HCT116 (cell line): ENCODE measurements at regions not wholly inside any gene's neighbourhood (a gene's known extent, or its start where the extent isn't known, plus 50 kb on each side); places are given as distances from the start of the nearest gene placed in this dataset.

Experiments
- ATAC-seq: fragments of 200-7000 bp; cut with Tn5 transposase; 2 replicates; pipeline ENCODE4 v1.9.1; 2020; ENCODE audit warnings: mild to moderate bottlenecking, moderate library complexity
- BruUV-seq: library from RNA; stranded (reverse); fragments of 400-500 nt; replicated peaks from 2 replicates; lab custom pipeline; 2021; lab: Mats Ljungman, UMichigan
- CTCF ChIA-PET: fragments of 300-600 bp; sonication (Branson Sonifier 250); formaldehyde crosslinking; loops from one replicate; lab custom pipeline; 2021; ENCODE audit warnings: antibody characterized with exemption; lab: Charles Lee
- POLR2A ChIA-PET: fragments of 300-600, 350-600 bp; sonication (Branson Sonifier 250); formaldehyde crosslinking; loops from one replicate; lab custom pipeline; 2021; ENCODE audit warnings: antibody characterized with exemption; lab: Charles Lee
- RAD21 ChIA-PET, 2 experiments: fragments of 300-600 bp; sonication (Branson Sonifier 250); formaldehyde crosslinking; loops; one replicate each; lab custom pipeline; 2023; ENCODE audit warnings: low total read pairs in 2 of 2; ENCODE audit not compliant: uncharacterized antibody in 2 of 2, unreplicated experiment in 2 of 2, low non-redundant PET in 1 of 2; lab: Charles Lee
- DNase-seq: peaks from one replicate; pipeline ENCODE4 v3.0.0-alpha.2; 2010; ENCODE audit warnings: low read depth, low spot score
- H2AFZ ChIP-seq: fragments of 200-600 bp; shearing (Covaris generic), sonication (generic); 2 replicates; pipeline ENCODE4 v1.6.1; 2017; ENCODE audit warnings: low read depth, mixed run types, mixed read lengths, antibody characterized with exemption, low read length; ENCODE audit not compliant: poor library complexity, severe bottlenecking
- H3K27ac ChIP-seq: 2 replicates; pipeline ENCODE4 v1.5.1; 2012; ENCODE audit warnings: low read depth, low read length
- H3K27me3 ChIP-seq: fragments of 200-600 bp; sonication (generic); 2 replicates; pipeline ENCODE4 v1.6.1; 2016; ENCODE audit warnings: mixed run types, low read length, mixed read lengths; ENCODE audit not compliant: insufficient read depth
- H3K36me3 ChIP-seq, 2 experiments: fragments of 200-500 bp in 1 of 2; fragments of 200-600 bp in 1 of 2; sonication (Bioruptor generic) in 1 of 2; sonication (generic) in 1 of 2; 2 replicates each; pipeline versions ENCODE4 v1.5.1 to v1.6.1; 2014 to 2016; ENCODE audit warnings: low read length in 2 of 2, inconsistent platforms in 1 of 2, mixed read lengths in 1 of 2, mixed run types in 1 of 2; ENCODE audit not compliant: insufficient read depth in 2 of 2, control insufficient read depth in 1 of 2
- H3K4me1 ChIP-seq, 2 experiments: fragments of 200-600 bp in 1 of 2; sonication (generic) in 1 of 2; 2 replicates each; pipeline versions ENCODE4 v1.5.1 to v1.6.1; 2012 to 2017; ENCODE audit warnings: low read length in 2 of 2, inconsistent platforms in 1 of 2, mild to moderate bottlenecking in 1 of 2, mixed read lengths in 1 of 2, mixed run types in 1 of 2, moderate library complexity in 1 of 2; ENCODE audit not compliant: insufficient read depth in 2 of 2, control insufficient read depth in 1 of 2
- H3K4me2 ChIP-seq: fragments of 200-600 bp; sonication (generic); 2 replicates; pipeline ENCODE4 v1.6.1; 2017; ENCODE audit warnings: mixed run types, low read length, mixed read lengths
- H3K4me3 ChIP-seq, 2 experiments: fragments of 200-600 bp in 1 of 2; sonication (generic) in 1 of 2; replicated peaks in 1 of 2; 2 replicates each; pipeline ENCODE4 v1.5.1; 2011 to 2016; ENCODE audit warnings: low read length in 2 of 2, control low read depth in 1 of 2, low read depth in 1 of 2, mild to moderate bottlenecking in 1 of 2, mixed read lengths in 1 of 2, mixed run types in 1 of 2
- H3K79me2 ChIP-seq: fragments of 200-600 bp; sonication (generic); 2 replicates; pipeline ENCODE4 v1.6.1; 2017; ENCODE audit warnings: mild to moderate bottlenecking, mixed run types, low read length, moderate library complexity, mixed read lengths; ENCODE audit not compliant: insufficient read depth
- H3K9ac ChIP-seq: fragments of 200-600 bp; sonication (generic); 2 replicates; pipeline ENCODE4 v1.6.1; 2016; ENCODE audit warnings: low read length, mixed read lengths
- H3K9me2 ChIP-seq: fragments of 200-600 bp; sonication (generic), shearing (Covaris generic); 2 replicates; pipeline ENCODE4 v1.6.1; 2017; ENCODE audit warnings: mixed run types, mild to moderate bottlenecking, moderate library complexity; ENCODE audit not compliant: insufficient read depth
- H3K9me3 ChIP-seq, 2 experiments: fragments of 200-500 bp in 1 of 2; fragments of 200-600 bp in 1 of 2; sonication (Bioruptor generic) in 1 of 2; sonication (generic) in 1 of 2; 2 replicates each; pipeline ENCODE4 v1.6.1; 2014 to 2017; ENCODE audit warnings: low read length in 2 of 2, mixed read lengths in 2 of 2, inconsistent platforms in 1 of 2, low read depth in 1 of 2, mild to moderate bottlenecking in 1 of 2, mixed run types in 1 of 2, moderate library complexity in 1 of 2; ENCODE audit not compliant: control insufficient read depth in 1 of 2, insufficient read depth in 1 of 2
- H4K20me1 ChIP-seq: fragments of 200-600 bp; sonication (generic), shearing (Covaris generic); 2 replicates; pipeline ENCODE4 v1.6.1; 2017; ENCODE audit warnings: mixed run types, mild to moderate bottlenecking, moderate library complexity; ENCODE audit not compliant: insufficient read depth
- ATF3 ChIP-seq: IDR thresholded peaks from 2 replicates; pipeline ENCODE4 v1.6.1; 2012
- CBX3 ChIP-seq: IDR thresholded peaks from 2 replicates; pipeline ENCODE4 v1.6.1; 2012; ENCODE audit warnings: low read depth
- CEBPB ChIP-seq: IDR thresholded peaks from 2 replicates; pipeline ENCODE4 v1.6.1; 2012; ENCODE audit warnings: low read depth
- EZH2 ChIP-seq: fragments of 200-600 bp; sonication (generic); IDR thresholded peaks from 2 replicates; pipeline ENCODE4 v1.6.1; 2017; ENCODE audit warnings: antibody characterized with exemption, mixed run types
- FOSL1 ChIP-seq: IDR thresholded peaks from 2 replicates; pipeline ENCODE4 v1.6.1; 2012; ENCODE audit warnings: low read depth
- JUND ChIP-seq: IDR thresholded peaks from 2 replicates; pipeline ENCODE4 v1.6.1; 2012
- MAX ChIP-seq: IDR thresholded peaks from 2 replicates; pipeline ENCODE4 v1.6.1; 2012
- POLR2A ChIP-seq: IDR thresholded peaks from 2 replicates; pipeline ENCODE4 v1.7.0; 2011; ENCODE audit warnings: borderline replicate concordance; ENCODE audit not compliant: insufficient read depth, insufficient read length; ENCODE audit errors: extremely low read depth
- POLR2AphosphoS5 ChIP-seq: IDR thresholded peaks from 2 replicates; pipeline ENCODE4 v1.6.1; 2011; ENCODE audit warnings: mild to moderate bottlenecking, low read depth, low read length, moderate library complexity
- RAD21 ChIP-seq: IDR thresholded peaks from 2 replicates; pipeline ENCODE4 v1.6.1; 2012; ENCODE audit warnings: low read depth, mild to moderate bottlenecking
- REST ChIP-seq: IDR thresholded peaks from 2 replicates; pipeline ENCODE4 v1.6.1; 2012; ENCODE audit warnings: low read depth
- SIN3A ChIP-seq: IDR thresholded peaks from 2 replicates; pipeline ENCODE4 v1.6.1; 2012; ENCODE audit warnings: low read depth
- SP1 ChIP-seq: IDR thresholded peaks from 2 replicates; pipeline ENCODE4 v1.6.1; 2012; ENCODE audit warnings: low read depth
- SRF ChIP-seq: IDR thresholded peaks from 2 replicates; pipeline ENCODE4 v1.6.1; 2012; ENCODE audit warnings: low read depth
- TCF7L2 ChIP-seq: IDR thresholded peaks from 2 replicates; pipeline ENCODE4 v1.7.0; 2011; ENCODE audit warnings: borderline replicate concordance, inconsistent platforms; ENCODE audit not compliant: insufficient read depth, insufficient read length; ENCODE audit errors: extremely low read depth
- ZFX ChIP-seq: fragments of 450-650 bp; IDR thresholded peaks from 2 replicates; pipeline ENCODE4 v1.6.1; 2017
- intact Hi-C: fragments of 100-400 bp; cut with micrococcal nuclease; formaldehyde crosslinking; loops from 2 replicates; pipeline ENCODE4 v1.10.0; 2022

GRCh38 chr2:198242093-198242492, 437.7 kb downstream of the PLCL1 start:
- ATAC-seq (no peak), DNase-seq (no peak)
- no peak overlapping the region for H2AFZ ChIP-seq
- peaks cover 18% of the 10 kb centered on the region; the same call in 1 of the 2 replicates for H3K27me3 ChIP-seq
- TF ChIP-seq FOSL1 (no peak), TCF7L2 (no peak), SP1 (no peak), SIN3A (no peak), POLR2AphosphoS5 (no peak), EZH2 (no peak), REST (no peak), CEBPB (no peak), POLR2A (no peak), CBX3 (no peak), SRF (no peak), ATF3 (no peak), JUND (no peak), ZFX (no peak), MAX (no peak), RAD21 (no peak)
- no peak overlapping the region for H3K4me3 ChIP-seq
- no peaks in the 10 kb centered on the region for H4K20me1 ChIP-seq
- H3K4me2 ChIP-seq: no peak overlapping the region
- no peaks in the 10 kb centered on the region for H3K36me3 ChIP-seq
- H3K9me3 ChIP-seq: no peaks in the 10 kb centered on the region
- CTCF ChIA-PET: no interaction called here
- POLR2A ChIA-PET: no interaction called here
- H3K9ac ChIP-seq: no peak overlapping the region
- H3K4me1 ChIP-seq: no peaks in the 10 kb centered on the region
- H3K9me2 ChIP-seq: no peaks in the 10 kb centered on the region
- RAD21 ChIA-PET: no interaction called here
- H3K79me2 ChIP-seq: no peaks in the 10 kb centered on the region
- intact Hi-C loops: no loop called here
- H3K27ac ChIP-seq: no peak overlapping the region
- no TSS peak for BruUV-seq
